ENCODE measurements at regions not wholly inside any gene's neighbourhood (a gene's known extent, or its start where the extent isn't known, plus 50 kb on each side); places are given as distances from the start of the nearest gene placed in this dataset.

DNA sequence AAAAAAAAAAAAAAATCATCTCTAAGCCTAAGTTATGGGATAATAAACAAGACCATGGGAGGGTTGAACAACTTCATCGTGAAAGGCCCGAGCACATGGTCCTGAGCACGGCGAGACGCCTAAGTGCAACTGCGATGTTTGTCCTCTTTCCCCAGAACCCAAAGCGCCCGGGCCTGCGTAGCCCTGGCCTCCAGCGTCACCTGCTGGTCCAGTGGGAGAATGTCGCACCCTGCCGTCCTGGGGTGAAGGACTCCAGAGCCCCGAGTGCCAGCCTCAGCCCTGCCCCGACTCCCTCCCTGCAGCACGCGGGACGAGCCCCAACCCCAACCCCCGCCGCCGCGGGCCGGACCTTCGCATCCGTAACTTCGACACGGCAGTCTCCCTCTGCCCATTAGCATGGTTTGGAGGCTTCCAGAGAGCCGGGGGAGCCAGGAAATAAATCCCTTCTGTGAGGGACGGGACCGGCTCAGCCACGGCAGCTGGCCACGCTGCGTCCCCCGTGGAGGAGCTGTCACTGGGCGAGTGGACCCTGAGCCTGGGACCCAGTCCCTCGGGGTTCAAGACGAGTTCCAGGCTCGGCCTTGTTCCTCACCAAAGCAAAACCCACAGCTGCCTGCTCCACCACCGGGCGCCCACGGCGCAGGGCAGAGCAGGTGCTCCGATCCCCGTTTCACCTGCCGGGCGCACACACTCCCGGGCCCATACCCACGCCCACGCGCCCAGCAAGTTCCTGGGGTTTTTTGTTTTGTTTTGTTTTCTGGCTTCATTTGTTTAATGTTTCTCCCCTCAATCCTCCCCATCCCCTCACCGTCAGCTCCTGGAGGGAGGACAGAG lies 132.5 kb upstream of the HAND1 start:
- Histone ChIP-seq H3K4me1 (ENCODE audit: control insufficient read depth in 5 of 5, insufficient read depth in 5 of 5, low read length in 5 of 5) (peaks cover 0 to 12% (median 0%) of the 10 kb centered on the region in 5 donors), H3K4me3 (no peak overlapping the region), H3K36me3 (ENCODE audit: control insufficient read depth in 4 of 4, insufficient read depth in 4 of 4, low read length in 4 of 4) (no peaks in the 10 kb centered on the region), H3K27ac (ENCODE audit: low read depth in 1 of 2, low read length in 1 of 2) (no peak overlapping the region), H3K9me3 (ENCODE audit: control insufficient read depth in 4 of 4, insufficient read depth in 3 of 4, low read length in 3 of 4) (peaks cover 0 to 2% (median 0%) of the 10 kb centered on the region in 4 donors), H3K27me3 (ENCODE audit: control insufficient read depth in 3 of 3, insufficient read depth in 3 of 3, low read length in 2 of 3) (peaks cover 0 to 38% (median 31%) of the 10 kb centered on the region in 3 donors), H3K9ac (ENCODE audit: insufficient read depth in 1 of 2, low read length in 2 of 2) (no peak overlapping the region)
- DNase-seq (peak; percentile 79 to 83 (median 79)), ATAC-seq (ENCODE audit: insufficient read depth, low FRiP score) (peak; percentile 78)
- 2% methylated on average over 50 of the region's 50 CpGs for WGBS, 2 donors
- TF ChIP-seq CTCF (IDR thresholded peaks at IDR 0.05; ENCODE audit: control extremely low read depth, extremely low read depth): peak; percentile 52

DNA sequence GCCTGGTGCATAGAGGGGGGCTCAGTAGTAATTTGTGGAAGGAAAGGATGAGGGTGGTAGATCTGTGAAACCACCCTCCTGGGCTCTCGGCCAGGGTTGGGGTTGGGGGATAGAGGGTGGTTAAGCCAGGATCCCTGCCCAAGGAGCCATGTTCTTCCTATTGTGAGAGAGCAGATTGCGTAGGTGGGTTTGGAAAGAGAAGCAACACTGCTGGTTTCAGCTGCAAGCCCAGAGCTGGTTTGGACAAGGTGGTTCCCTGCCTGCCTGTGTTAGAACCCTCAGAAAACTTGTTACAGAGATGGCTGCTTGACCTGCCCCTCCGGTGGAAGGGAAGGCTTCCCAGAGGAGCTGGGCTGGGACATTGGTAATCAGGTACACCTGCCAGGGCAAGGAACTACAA lies 131.2 kb upstream of the HAND1 start:
- H3K9ac ChIP-seq (ENCODE audit: insufficient read depth in 1 of 2, low read length in 2 of 2): no peak overlapping the region
- DNase-seq (no peak), ATAC-seq (ENCODE audit: insufficient read depth, low FRiP score) (no peak)
- H3K27me3 ChIP-seq (ENCODE audit: control insufficient read depth in 3 of 3, insufficient read depth in 3 of 3, low read length in 2 of 3): peaks cover 0 to 35% (median 31%) of the 10 kb centered on the region in 3 donors
- TF ChIP-seq CTCF (IDR thresholded peaks at IDR 0.05; ENCODE audit: control extremely low read depth, extremely low read depth): no peak
- no peak overlapping the region for H3K4me3 ChIP-seq
- H3K27ac ChIP-seq (ENCODE audit: low read depth in 1 of 2, low read length in 1 of 2): no peak overlapping the region
- peaks cover 0 to 14% (median 0%) of the 10 kb centered on the region in 5 donors for H3K4me1 ChIP-seq (ENCODE audit: control insufficient read depth in 5 of 5, insufficient read depth in 5 of 5, low read length in 5 of 5)
- no peaks in the 10 kb centered on the region for H3K36me3 ChIP-seq (ENCODE audit: control insufficient read depth in 4 of 4, insufficient read depth in 4 of 4, low read length in 4 of 4)
- H3K9me3 ChIP-seq (ENCODE audit: control insufficient read depth in 4 of 4, insufficient read depth in 3 of 4, low read length in 3 of 4): peaks cover 0 to 2% (median 0%) of the 10 kb centered on the region in 4 donors
- 58 to 65% methylated on average over 3 of the region's 3 CpGs for WGBS, 2 donors

- no peaks in the 10 kb centered on the region for H3K36me3 ChIP-seq (ENCODE audit: control insufficient read depth in 4 of 4, insufficient read depth in 4 of 4, low read length in 4 of 4)
- peaks cover 0 to 19% (median 0%) of the 10 kb centered on the region in 5 donors for H3K4me1 ChIP-seq (ENCODE audit: control insufficient read depth in 5 of 5, insufficient read depth in 5 of 5, low read length in 5 of 5)
- H3K9me3 ChIP-seq (ENCODE audit: control insufficient read depth in 4 of 4, insufficient read depth in 3 of 4, low read length in 3 of 4): no peaks in the 10 kb centered on the region
- no peak overlapping the region for H3K27ac ChIP-seq (ENCODE audit: low read depth in 1 of 2, low read length in 1 of 2)
- DNase-seq (no peak), ATAC-seq (ENCODE audit: insufficient read depth, low FRiP score) (no peak)
- 50 to 52% methylated on average over 7 of the region's 7 CpGs for WGBS, 2 donors
- H3K27me3 ChIP-seq (ENCODE audit: control insufficient read depth in 3 of 3, insufficient read depth in 3 of 3, low read length in 2 of 3): peaks cover 0 to 35% (median 31%) of the 10 kb centered on the region in 3 donors
- no peak overlapping the region for H3K4me3 ChIP-seq
- no peak for TF ChIP-seq CTCF (IDR thresholded peaks at IDR 0.05; ENCODE audit: control extremely low read depth, extremely low read depth)
- H3K9ac ChIP-seq (ENCODE audit: insufficient read depth in 1 of 2, low read length in 2 of 2): no peak overlapping the region
Measured at GRCh38 chr5:154608531-154609011, 130.5 kb upstream of the HAND1 start.
